Thyroid gland (tissue), 4 donors: ENCODE measurements at regions not wholly inside any gene's neighbourhood (a gene's known extent, or its start where the extent isn't known, plus 50 kb on each side); places are given as distances from the start of the nearest gene placed in this dataset.

ENCODE experiments used
- CTCF ChIP-seq, 6 experiments: fragments of 200-600 bp in 3 of 6; fragments of 450-650 bp in 3 of 6; sonication (generic) in 3 of 6; IDR thresholded peaks; one replicate each; pipeline ENCODE4 v1.5.1; 2016 to 2019; ENCODE audit warnings: antibody characterized with exemption in 6 of 6, mild to moderate bottlenecking in 2 of 6, inconsistent platforms in 1 of 6, moderate library complexity in 1 of 6
- POLR2A ChIP-seq, 2 donors: fragments of 450-650 bp; IDR thresholded peaks; one replicate each; pipeline ENCODE4 v1.6.1; 2017; ENCODE audit warnings: antibody characterized with exemption in 2 of 2, mild to moderate bottlenecking in 2 of 2, moderate library complexity in 1 of 2

- TF ChIP-seq POLR2A (IDR thresholded peaks at IDR 0.05) (no peak), CTCF (IDR thresholded peaks at IDR 0.05) (no peak)
These were observed 121.3 kb upstream of the IGF1 start for GRCh38 chr12:102601621-102602020.
